Stomach (tissue), 8 donors: ENCODE measurements at regions not wholly inside any gene's neighbourhood (a gene's known extent, or its start where the extent isn't known, plus 50 kb on each side); places are given as distances from the start of the nearest gene placed in this dataset.

Experiments used
- DNase-seq, 2 donors: peaks; one replicate each; pipeline versions ENCODE4 v3.0.0 to v3.0.0-alpha.2; 2013 to 2019
- H3K27ac ChIP-seq, 5 donors: fragments of 200-600 bp in 4 of 5; sonication (generic) in 4 of 5; one replicate each; pipeline ENCODE4 v1.5.1; 2013 to 2019; ENCODE audit warnings: mild to moderate bottlenecking in 1 of 5, moderate library complexity in 1 of 5
- H3K27me3 ChIP-seq, 3 donors: fragments of 200-600 bp; sonication (generic); one replicate each; pipeline ENCODE4 v1.5.1; 2017 to 2019; ENCODE audit warnings: mixed run types in 1 of 3
- H3K36me3 ChIP-seq, 4 donors: fragments of 200-600 bp; sonication (generic); 1 replicate in 3 of 4; 2 replicates in 1 of 4; pipeline ENCODE4 v1.5.1; 2016 to 2019
- H3K4me1 ChIP-seq, 4 donors: fragments of 200-600 bp; sonication (generic); one replicate each; pipeline ENCODE4 v1.5.1; 2016 to 2019
- H3K4me3 ChIP-seq, 4 donors: fragments of 200-600 bp; sonication (generic) in 3 of 4; one replicate each; pipeline ENCODE4 v1.5.1; 2016 to 2019; ENCODE audit warnings: mild to moderate bottlenecking in 1 of 4
- H3K9me3 ChIP-seq, 4 donors: fragments of 200-600 bp; sonication (generic); one replicate each; pipeline ENCODE4 v1.5.1; 2016 to 2019
- CTCF ChIP-seq, 7 experiments: fragments of 450-650 bp in 4 of 7; fragments of 200-600 bp in 3 of 7; sonication (generic) in 3 of 7; IDR thresholded peaks; one replicate each; pipeline ENCODE4 v1.5.1; 2016 to 2019; ENCODE audit warnings: antibody characterized with exemption in 7 of 7, control low read depth in 2 of 7, mild to moderate bottlenecking in 1 of 7
- EP300 ChIP-seq: sonication (generic); formaldehyde crosslinking; IDR thresholded peaks from one replicate; pipeline ENCODE4 v1.6.1; 2017; ENCODE audit warnings: antibody characterized with exemption
- POLR2A ChIP-seq, 4 donors: fragments of 450-650 bp; IDR thresholded peaks; one replicate each; pipeline ENCODE4 v1.6.1; 2016; ENCODE audit warnings: antibody characterized with exemption in 4 of 4, control low read depth in 2 of 4, mild to moderate bottlenecking in 1 of 4, moderate library complexity in 1 of 4
- POLR2AphosphoS5 ChIP-seq, 3 donors: sonication (generic); formaldehyde crosslinking; IDR thresholded peaks; one replicate each; pipeline ENCODE4 v1.6.1; 2016; ENCODE audit warnings: antibody characterized with exemption in 3 of 3
- WGBS, 5 donors: extraction: QIAGEN DNeasy Blood & Tissue Kit in 3 of 5; methylation state at CpG; one replicate each; pipeline versions ENCODE4 v1.1.5 to v1.1.7; 2013 to 2018; 5-methylcytosine and 5-hydroxymethylcytosine counted together
- intact Hi-C: fragments of 100-400 bp; cut with DNase I; formaldehyde crosslinking; loops from one replicate; pipeline ENCODE4 v1.15.1; 2023; ENCODE audit warnings: low total_unique reads
- donor health status: healthy with polysubstance abuse.
- donor health status: Bipolar disorder and iron deficiency.
- donor health status: healthy.

- Histone ChIP-seq H3K9me3 (no peaks in the 10 kb centered on the region), H3K4me1 (no peaks in the 10 kb centered on the region), H3K27ac (no peak overlapping the region), H3K27me3 (no peaks in the 10 kb centered on the region), H3K4me3 (no peak overlapping the region), H3K36me3 (no peaks in the 10 kb centered on the region)
- TF ChIP-seq POLR2A (IDR thresholded peaks at IDR 0.05) (no peak), EP300 (no peak), CTCF (IDR thresholded peaks at IDR 0.05) (no peak)
- WGBS, 5 donors = 85 to 92% (median 89%) methylated on average over 4 of the region's 4 CpGs
- intact Hi-C loops = no loop called here
- DNase-seq = no peak
Observed at GRCh38 chr11:15446315-15446714, 331.6 kb downstream of the INSC start.

GRCh38 chr11:15446929-15447328 lies 332.2 kb downstream of the INSC start:
- intact Hi-C loops = no loop called here
- Histone ChIP-seq H3K4me3 (no peak overlapping the region), H3K27ac (no peak overlapping the region), H3K9me3 (no peaks in the 10 kb centered on the region), H3K36me3 (no peaks in the 10 kb centered on the region), H3K4me1 (no peaks in the 10 kb centered on the region), H3K27me3 (no peaks in the 10 kb centered on the region)
- WGBS, 5 donors = 72 to 85% (median 77%) methylated on average over 3 of the region's 3 CpGs
- DNase-seq = no peak
- TF ChIP-seq CTCF (IDR thresholded peaks at IDR 0.05) (no peak), POLR2AphosphoS5 (IDR thresholded peaks at IDR 0.05) (no peak), POLR2A (IDR thresholded peaks at IDR 0.05) (no peak), EP300 (no peak)

- no peaks in the 10 kb centered on the region for H3K36me3 ChIP-seq
- intact Hi-C loops = no loop called here
- peaks cover 0 to 6% (median 2%) of the 10 kb centered on the region in 4 donors for H3K9me3 ChIP-seq
- no peak for DNase-seq
- H3K27ac ChIP-seq = no peak overlapping the region
- 80 to 85% (median 84%) methylated on average over 2 of the region's 2 CpGs for WGBS, 5 donors
- H3K4me3 ChIP-seq = no peak overlapping the region
- TF ChIP-seq POLR2AphosphoS5 (IDR thresholded peaks at IDR 0.05) = no peak
- TF ChIP-seq CTCF (IDR thresholded peaks at IDR 0.05) = no peak
- TF ChIP-seq EP300 = no peak
- no peak for TF ChIP-seq POLR2A (IDR thresholded peaks at IDR 0.05)
- no peaks in the 10 kb centered on the region for H3K4me1 ChIP-seq
- no peaks in the 10 kb centered on the region for H3K27me3 ChIP-seq
Observed at GRCh38 chr11:15451713-15452112, 337.0 kb downstream of the INSC start.

- Histone ChIP-seq H3K4me1 (no peaks in the 10 kb centered on the region), H3K27me3 (no peaks in the 10 kb centered on the region), H3K36me3 (no peaks in the 10 kb centered on the region), H3K27ac (no peak overlapping the region), H3K9me3 (peaks cover 0 to 6% (median 2%) of the 10 kb centered on the region in 4 donors), H3K4me3 (no peak overlapping the region)
- DNase-seq = peak in 1 of 2 donors; percentile 8
- TF ChIP-seq POLR2AphosphoS5 (IDR thresholded peaks at IDR 0.05) = no peak
- intact Hi-C loops = no loop called here
- WGBS, 5 donors = 59 to 82% (median 81%) methylated on average over 2 of the region's 2 CpGs
Observed at GRCh38 chr11:15453211-15453765, 338.6 kb downstream of the INSC start.

GRCh38 chr11:15468466-15468865 lies 353.7 kb downstream of the INSC start:
- 68 to 83% (median 75%) methylated on average over 4 of the region's 4 CpGs for WGBS, 5 donors
- intact Hi-C loops = no loop called here
- TF ChIP-seq POLR2AphosphoS5 (IDR thresholded peaks at IDR 0.05) = no peak
- no peak for TF ChIP-seq CTCF (IDR thresholded peaks at IDR 0.05)
- no peak for TF ChIP-seq POLR2A (IDR thresholded peaks at IDR 0.05)
- no peaks in the 10 kb centered on the region for H3K9me3 ChIP-seq
- no peak for DNase-seq
- H3K27ac ChIP-seq = no peak overlapping the region
- no peaks in the 10 kb centered on the region for H3K36me3 ChIP-seq
- no peaks in the 10 kb centered on the region for H3K4me1 ChIP-seq
- H3K4me3 ChIP-seq = no peak overlapping the region
- no peaks in the 10 kb centered on the region for H3K27me3 ChIP-seq
